HG03159 (cell line): ENCODE measurements at regions not wholly inside any gene's neighbourhood (a gene's known extent, or its start where the extent isn't known, plus 50 kb on each side); places are given as distances from the start of the nearest gene placed in this dataset.

ENCODE experiments used
- ATAC-seq: cut with Tn5 transposase; IDR thresholded peaks from one replicate; pipeline ENCODE4 v1.9.1; 2021; ENCODE audit warnings: mild to moderate bottlenecking, moderate library complexity; ENCODE audit not compliant: unreplicated experiment

DNA sequence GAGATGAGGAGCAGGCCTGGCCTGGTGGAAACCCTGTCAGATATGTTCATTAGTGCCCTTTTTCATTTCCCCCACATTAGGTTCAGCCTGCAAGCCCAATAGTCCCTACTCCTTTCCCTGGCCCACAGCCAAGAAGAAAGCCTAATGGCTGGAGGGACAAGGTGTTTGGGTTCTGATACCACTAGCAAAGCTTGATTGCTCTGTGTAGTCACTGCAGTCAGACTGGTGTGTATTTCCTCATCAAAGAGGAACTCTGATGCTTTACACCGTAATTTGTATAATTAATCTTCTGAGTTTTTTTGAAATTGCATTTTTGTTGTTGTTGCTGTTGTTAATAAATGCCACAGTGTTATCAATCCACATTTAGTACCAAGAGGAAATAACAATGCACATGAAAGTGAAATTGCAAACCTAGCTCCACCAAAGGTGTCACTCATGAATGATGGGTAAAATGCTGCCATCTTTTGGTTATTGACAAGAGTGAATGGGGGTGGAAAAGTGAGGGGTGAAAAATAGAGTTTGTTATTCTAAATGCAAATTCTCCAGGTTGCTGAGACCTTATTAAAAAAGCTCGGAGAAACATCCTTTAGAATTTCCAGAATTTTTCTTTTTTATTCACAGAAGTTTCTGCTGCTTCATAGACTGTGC lies 320.2 kb upstream of the POU3F2 start:
- ATAC-seq: peak; percentile 52

DNA sequence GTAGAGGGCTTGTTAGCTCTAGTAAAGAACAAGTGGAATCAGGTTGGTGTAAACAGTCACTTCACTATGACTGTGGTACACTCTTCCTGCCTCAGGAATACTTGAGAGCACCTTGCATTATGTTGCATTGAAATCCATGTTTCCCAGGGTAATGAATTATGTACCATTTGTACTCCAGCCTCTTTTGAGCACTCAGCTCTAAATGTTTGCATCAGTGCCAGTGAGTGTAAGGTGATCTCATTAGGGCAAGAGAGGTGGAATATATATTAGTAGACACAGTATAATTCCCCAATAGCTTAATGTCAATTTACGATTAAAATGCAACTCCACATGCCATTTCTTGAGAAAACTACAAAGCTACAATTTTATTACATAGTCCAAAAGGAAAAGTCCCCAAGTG lies 319.6 kb upstream of the POU3F2 start:
- ATAC-seq: no peak

DNA sequence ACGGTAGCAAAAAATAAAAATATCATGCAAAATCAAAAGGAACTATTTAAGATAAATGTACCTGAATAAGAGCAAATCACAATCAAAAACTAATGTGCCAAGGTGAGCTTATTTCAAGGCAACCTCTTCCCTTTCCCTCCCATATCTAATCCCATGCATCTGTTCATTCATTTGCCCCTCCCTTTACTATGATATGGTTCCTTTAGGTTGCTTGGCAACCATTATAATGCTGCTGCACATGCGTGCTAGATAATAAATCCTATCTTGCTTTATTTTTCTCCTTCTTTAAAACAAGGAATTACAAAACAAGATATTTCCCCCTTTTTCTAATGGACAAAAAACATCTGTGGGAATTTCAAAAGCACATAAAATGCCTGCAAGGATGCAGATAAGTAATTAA lies 318.2 kb upstream of the POU3F2 start:
- no peak for ATAC-seq

DNA sequence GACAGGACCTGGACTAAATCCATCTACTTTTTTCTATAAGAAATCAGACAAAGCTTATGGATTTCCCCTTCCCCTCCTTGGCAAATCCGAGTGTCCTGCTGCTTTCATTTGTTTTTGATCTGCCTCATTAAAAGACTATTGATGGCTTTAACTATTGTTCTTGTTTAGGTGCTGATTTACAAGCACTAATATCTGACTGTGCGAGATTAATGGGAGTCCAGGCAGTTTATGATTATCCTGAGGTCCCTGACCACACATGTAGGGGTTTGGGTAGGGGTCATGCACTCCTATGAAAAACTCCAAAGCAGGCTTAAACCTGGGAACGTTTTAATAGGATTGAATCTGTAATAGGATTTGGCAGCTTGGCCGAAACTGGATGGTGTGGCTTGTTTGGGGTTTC lies 317.5 kb upstream of the POU3F2 start:
- no peak for ATAC-seq

DNA sequence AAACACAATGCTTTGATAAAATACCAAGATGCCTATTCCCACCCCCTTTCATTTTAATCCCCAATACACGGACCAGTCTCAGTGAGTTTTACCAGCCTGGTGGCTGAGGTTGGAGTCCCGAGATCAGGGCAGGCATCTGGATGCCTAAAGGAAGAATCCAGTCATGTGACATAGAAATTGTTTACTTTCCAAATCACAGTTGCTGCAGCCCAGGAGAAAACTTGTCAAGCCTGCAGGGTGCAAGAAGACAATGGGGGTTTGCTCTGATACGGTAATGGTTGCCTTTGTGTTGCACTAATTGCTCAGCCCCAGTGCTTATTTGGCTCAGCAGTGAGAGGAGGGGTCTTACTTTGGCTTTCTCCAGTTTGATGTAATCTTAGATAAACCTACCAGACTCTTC lies 308.5 kb upstream of the POU3F2 start:
- ATAC-seq: no peak

DNA sequence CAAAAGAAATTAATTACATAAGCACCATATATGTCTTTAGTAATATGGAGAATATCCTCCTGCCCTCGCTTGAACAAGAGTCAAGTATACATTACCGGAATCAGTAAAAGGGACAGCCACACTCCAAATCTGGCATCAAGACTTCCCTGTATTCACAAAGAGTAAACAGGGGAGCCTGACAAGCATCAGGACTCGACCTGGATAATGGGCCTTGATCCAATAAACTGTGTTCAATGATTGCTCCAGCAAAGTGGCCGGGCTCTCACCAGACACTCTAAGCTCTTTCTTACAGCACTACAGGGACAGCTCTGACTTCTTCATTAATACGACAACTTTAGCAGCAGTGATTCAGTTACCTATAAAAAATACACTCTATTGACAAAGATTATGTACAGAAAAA lies 307.9 kb upstream of the POU3F2 start:
- ATAC-seq: no peak

DNA sequence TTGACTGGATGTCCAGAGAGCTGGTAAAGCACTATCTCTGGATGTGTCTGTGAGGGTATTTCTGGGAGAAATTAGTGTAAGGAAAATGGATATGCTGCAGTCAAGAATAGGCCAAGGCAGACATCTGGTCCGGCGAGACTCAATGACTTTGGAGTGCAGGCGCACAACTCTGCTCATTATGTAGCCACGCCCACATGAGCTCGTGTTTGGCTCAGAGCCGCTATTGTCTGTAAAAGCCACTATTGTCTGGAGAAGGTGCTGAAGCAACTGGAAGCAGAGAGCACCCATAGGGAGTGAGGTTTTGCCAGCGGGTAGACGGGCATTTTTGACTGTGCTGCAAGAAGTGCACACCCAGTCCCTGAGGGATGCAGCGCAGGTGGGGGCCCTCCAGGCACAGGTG lies 305.0 kb upstream of the POU3F2 start:
- ATAC-seq: no peak

DNA sequence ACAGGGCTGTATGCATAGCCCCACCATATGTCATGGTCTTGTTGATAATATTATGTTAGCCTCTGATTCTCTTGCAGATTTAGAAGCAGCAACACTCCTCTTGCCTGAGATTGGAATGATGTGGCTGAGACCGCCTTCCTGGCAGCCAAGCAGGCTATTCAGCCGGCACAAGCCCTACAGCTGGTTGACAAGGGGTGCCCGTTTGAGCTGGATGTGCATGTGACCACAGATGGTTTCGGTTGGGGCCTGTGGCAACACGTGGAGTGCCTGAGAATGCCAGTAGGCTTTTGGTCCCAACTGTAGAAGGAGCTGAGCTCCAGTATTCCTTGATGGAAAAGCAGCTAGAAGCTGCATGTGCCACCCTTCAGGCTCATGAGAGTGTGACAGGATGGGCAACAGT lies 303.6 kb upstream of the POU3F2 start:
- no peak for ATAC-seq

DNA sequence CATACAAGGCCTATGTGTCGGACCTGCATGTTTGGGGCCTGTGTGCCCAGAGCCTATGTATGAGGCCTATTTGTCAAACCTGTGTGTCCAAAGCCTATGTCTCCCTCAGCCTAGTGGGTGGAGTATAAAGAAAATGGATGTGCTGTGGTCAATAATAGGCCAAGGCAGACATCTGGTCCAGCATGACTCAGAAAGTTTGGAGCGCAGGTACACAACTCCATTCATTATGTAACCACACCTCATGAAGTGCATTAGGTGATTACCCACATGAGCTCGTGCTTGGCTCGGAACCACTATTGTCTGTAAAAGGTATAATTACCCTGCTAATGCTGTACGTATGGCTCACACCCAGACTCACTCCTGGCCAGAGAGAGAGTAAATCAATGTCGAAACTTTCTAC lies 302.4 kb upstream of the POU3F2 start:
- ATAC-seq: no peak

DNA sequence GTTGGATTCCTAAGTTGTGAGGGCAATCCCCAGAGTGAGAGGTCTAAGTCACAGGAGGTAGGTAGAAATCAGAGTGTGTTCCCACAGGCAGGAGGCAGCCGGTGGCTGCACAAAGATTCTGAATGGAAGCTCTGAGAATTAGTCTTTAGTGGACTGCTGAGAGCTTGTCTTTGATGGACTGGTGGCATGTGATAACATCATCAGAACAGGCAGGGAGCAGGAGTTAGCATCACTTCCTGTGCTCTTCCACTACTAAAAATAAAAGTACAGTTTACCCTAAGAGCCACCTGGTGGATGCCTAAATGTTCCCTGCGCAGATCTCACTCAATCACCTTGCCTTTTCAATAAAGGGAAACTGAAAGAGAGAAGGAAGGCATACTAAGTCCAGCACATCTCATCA lies 294.6 kb upstream of the POU3F2 start:
- peak; percentile 65 for ATAC-seq

DNA sequence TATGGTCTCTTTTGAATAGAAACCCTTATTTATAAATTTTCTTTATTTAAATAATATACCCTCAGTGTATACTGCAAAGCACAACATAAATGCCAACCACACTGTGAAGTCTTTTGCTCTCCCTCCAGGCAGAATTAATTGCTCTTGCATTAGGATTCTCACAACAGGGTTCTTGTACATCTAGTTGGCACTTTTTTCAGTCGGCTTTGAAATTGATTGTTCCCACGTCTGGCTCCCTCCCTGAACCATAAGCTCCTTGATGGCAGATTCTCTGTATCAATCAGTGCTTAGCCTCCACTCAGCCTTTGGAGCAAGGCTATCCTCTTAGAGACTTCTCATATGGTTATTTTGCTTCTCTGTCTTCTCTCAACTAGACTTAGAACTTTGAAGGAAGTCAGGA lies 288.0 kb upstream of the POU3F2 start:
- ATAC-seq: no peak

DNA sequence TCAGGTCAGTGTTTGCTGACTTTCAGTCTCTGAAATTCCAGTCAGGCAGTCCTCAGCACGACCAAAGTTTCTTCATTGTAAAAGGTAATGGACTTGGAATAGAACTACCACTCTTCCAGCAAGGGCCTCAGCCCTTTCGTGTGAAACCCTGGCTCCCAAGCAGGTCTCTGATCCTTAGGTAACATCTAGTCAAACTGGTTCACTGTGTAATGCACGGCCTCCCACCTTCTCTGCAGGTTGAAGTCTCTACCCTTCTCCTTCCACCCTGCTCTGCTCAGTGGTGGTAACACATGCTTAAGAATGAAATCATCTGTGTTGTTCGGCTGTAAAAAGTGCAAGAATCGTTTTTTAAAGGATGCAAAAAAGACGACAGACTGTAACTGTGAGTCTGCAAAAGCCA lies 287.2 kb upstream of the POU3F2 start:
- no peak for ATAC-seq

DNA sequence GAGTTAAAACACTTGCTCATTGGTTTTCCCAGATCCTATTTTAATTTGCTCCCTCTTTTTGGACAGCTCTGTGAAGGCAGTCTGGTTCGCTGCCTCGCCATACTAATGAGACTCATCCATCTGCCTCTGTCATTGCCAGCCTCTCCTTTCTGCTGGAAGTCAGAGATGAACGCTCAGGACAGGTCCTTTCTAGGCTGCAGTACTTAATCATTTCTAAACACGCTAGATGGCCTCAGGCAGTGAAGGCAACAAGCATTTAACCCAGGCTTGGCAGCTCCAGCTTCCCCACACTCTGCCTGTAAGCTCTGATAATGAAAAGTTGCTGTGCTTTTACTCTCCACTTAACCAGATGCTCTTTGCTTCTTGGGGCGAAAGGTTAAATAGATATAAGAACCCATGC lies 286.7 kb upstream of the POU3F2 start:
- no peak for ATAC-seq

DNA sequence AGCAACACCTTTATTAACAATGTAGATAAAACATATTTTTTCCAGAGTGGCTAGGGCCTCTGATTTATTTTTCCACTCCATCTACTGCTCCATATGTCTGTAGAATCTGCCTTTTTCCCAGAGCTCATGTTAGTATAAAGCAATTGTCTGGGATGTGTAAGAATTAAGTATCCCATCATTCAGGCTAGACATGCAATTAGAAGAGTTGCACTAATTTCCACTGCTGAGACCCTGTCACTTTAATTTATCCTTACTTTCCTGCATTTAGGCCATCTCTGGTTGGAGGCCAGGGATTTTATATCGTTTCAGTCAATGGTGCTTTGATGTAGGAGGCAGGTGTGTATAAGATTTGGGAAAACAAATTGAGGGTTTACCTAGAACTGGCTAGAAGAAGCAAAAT lies 286.1 kb upstream of the POU3F2 start:
- ATAC-seq: no peak

DNA sequence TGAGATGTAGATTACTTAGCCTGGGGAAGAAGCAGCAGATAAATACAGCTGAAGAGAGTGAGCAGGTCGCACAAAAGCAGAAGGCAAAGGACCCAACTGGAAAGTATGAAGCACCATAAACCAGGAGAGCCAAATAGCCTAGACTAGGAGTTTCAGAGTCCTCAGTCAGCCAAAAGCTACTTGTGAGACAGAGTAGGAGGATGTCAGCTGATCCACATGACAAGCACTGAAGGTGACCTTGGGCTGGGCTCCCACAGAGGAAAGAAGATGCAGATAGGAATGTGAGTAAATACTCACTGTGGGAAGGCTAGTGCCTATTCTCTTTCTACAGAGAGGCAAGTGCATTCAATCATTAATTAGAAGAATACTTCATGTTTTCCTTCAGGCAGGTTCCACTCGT lies 274.0 kb upstream of the POU3F2 start:
- ATAC-seq: no peak

DNA sequence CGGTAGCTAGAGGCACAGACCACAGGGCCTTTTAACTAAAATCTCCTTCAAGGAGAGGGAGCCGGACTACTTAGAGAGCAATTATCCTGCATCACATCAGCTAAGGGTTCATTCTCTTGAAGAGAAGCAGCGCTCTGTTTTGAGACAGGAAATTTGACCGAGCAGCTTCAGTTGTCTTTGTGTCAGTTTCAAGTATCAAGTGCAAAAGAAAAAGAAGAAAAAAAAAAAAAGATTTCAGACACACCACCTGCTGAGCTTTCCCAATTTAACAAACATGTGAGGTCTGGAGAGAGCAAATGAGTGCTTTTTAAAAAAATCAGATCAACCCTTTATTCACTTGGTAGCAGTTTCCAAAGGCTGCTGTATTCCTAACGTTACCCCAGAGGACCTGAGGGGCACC lies 273.5 kb upstream of the POU3F2 start:
- no peak for ATAC-seq

DNA sequence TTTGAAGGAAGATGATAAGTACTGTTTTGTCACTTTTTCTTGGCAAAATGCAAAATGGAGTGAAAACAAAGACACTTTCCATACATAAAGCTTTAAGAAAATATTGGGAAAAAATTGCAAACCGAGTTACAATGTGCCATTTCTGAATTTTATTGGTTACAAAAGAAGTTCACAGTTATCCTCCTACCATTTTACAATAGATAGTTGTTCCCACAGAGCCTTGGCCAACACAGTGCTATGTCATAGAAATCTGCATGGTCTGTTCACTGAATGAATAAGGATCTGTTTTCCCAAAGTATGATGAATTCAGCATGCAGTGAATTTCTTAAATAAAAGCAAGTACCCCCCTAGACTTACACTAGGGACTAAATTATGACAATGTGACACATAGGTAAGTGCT lies 268.2 kb upstream of the POU3F2 start:
- ATAC-seq: no peak

DNA sequence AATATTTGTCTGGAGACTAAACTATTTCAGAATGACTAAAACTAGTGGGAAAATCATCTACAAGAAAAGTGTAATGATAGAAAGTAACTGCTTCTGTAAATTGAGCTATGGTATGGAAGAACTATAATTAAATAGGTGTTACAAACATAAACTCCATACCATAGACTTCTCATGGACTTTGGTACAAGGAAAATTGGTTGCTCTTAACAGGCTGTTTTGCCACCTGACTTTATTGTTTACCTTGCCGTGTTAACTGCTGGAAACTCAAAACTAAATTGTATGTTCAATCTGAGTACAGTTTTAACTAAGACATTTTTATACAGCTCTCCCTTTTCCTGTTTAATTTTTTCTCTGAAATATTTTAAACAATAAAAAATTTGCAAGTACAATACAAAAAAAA lies 261.8 kb upstream of the POU3F2 start:
- no peak for ATAC-seq

DNA sequence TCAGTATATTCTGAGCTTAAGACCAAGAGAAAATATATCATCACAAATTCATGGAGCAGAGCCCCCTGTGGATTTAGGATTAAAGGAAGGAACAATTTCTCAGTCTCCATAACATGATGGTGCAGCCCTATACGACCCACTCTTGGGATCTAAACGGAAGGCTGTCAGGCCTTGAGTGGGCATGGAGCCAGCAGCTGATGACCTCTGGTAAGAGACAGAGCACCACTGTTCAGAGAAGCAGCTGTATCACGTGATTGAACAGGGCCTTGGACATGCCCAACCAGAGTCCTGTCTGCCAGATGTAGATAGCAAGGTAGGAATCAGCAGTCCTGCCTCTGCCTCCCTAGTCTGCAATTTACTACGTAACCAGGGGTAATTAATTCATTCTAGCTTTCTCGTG lies 259.4 kb upstream of the POU3F2 start:
- ATAC-seq: no peak

DNA sequence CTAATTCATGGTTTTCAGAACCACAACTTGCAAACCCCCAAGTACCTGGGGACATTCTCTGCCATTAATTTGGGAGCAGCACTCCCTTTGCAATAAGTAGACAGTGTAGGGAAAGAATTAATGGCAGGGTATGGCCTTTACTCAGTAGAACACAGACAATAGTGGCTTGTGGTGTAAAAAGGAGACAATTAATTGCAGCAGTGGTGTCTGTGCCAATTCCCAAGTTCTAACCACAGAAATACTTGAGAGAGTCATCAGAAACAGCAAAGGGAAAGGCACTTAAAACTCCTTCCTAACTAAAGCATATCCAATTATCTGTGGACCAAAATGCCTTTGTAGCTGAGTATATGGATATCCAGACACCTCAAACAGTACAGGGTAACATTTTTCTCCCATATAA lies 257.6 kb upstream of the POU3F2 start:
- no peak for ATAC-seq

DNA sequence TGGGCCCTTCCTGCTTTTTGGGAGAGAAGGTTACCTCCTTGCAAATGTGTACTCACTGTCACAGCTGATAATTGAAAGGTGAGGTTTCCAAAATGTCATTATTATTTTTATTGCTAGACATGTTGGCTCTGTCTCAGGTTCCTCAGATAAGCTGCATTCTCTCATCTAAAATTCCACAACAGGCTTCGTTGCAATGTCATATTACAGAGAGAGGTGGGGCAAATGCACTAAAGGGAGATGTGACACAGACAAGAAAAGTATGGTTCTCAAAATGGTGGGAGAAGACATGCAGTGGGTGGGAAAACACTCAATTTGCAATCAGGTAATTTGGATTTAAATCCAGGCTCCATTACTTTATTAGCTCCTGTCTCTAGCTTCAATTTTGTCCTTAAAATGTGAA lies 256.4 kb upstream of the POU3F2 start:
- no peak for ATAC-seq

DNA sequence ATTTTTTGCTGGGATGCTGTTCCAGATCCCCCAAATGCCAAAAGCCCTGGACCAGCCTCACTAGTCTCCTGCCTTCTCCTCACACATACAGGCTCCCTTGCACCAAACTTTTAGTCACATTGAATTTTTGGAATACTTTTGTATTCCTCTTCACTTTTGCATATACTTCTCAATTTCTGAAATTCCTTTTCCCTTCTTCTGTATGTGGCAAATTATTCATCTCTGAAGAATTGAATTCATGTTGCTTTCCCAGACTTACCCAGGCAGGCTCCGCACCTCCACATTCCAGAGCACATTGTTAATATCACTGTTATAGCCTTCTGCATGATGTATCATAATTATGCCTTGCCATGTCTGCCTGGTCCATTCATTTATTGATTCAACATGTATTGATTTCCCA lies 255.3 kb upstream of the POU3F2 start:
- no peak for ATAC-seq

DNA sequence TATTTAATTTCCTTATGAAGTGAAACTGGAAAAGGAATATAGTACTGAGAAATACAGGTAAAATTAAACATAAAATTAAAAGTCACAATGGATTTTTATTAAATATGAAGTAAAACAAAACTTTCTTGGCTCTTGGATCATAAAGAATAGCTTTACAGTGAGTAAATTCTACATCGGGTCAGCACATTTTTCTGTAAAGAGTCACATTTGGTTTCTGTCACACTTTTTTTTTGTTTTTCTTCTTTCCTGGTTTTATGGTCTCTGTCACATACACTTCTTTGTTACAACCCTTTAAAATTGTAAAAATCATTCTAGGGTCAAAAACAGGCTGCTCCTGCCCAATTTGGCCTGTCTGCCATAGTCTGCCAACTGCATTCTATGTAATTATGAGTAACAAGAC lies 254.4 kb upstream of the POU3F2 start:
- no peak for ATAC-seq

DNA sequence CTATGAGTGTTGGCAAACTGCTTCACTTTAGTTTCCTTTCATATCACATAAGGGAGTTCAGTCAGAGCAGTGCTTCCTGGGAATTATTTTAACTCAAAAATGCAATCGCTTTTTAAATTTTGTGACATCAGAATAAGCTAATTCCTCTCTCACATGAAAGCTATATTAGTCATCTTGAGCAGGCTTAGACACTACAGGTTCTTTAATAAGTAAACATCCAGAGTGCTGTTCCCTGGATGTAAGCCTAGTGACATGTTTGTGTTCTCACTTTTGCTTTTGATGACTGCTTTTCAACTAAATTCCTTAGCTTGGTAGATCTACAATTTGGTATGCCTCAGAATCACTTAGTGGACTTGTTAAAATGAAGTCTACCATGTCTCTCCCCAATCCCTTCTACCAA lies 252.7 kb upstream of the POU3F2 start:
- ATAC-seq: no peak
